SK-N-SH (cell line): ENCODE measurements at regions not wholly inside any gene's neighbourhood (a gene's known extent, or its start where the extent isn't known, plus 50 kb on each side); places are given as distances from the start of the nearest gene placed in this dataset.

ENCODE experiments used
- CTCF ChIP-seq: fragments of 200-600 bp; sonication (generic); IDR thresholded peaks from 2 replicates; pipeline ENCODE4 v1.6.1; 2017; ENCODE audit warnings: antibody characterized with exemption, mild to moderate bottlenecking, moderate library complexity
- EZH2phosphoT487 ChIP-seq: fragments of 200-600 bp; sonication (generic); IDR thresholded peaks from 2 replicates; pipeline ENCODE4 v1.6.1; 2017; ENCODE audit warnings: low read depth, mixed run types, mild to moderate bottlenecking, antibody characterized with exemption, moderate library complexity, borderline replicate concordance
- FOXM1 ChIP-seq: IDR thresholded peaks from 2 replicates; pipeline ENCODE4 v1.4.0; 2012; ENCODE audit warnings: low read depth, mild to moderate bottlenecking
- GATA2 ChIP-seq: sonication (generic); formaldehyde crosslinking; IDR thresholded peaks from 2 replicates; pipeline ENCODE4 v1.5.0; 2020; ENCODE audit warnings: mild to moderate bottlenecking, missing genetic modification reagents
- NFIC ChIP-seq: IDR thresholded peaks from 2 replicates; pipeline ENCODE4 v1.4.0; 2012; ENCODE audit warnings: borderline replicate concordance
- RAD21 ChIP-seq: IDR thresholded peaks from 2 replicates; pipeline ENCODE4 v1.6.1; 2012; ENCODE audit warnings: mild to moderate bottlenecking, low read length
- REST ChIP-seq: IDR thresholded peaks from 2 replicates; pipeline ENCODE4 v1.6.1; 2012; ENCODE audit warnings: mild to moderate bottlenecking, low read depth, low read length, moderate library complexity
- SIN3A ChIP-seq: IDR thresholded peaks from 2 replicates; pipeline ENCODE4 v1.6.1; 2012; ENCODE audit warnings: low read depth, mild to moderate bottlenecking, low read length, moderate library complexity, borderline replicate concordance
- TAF1 ChIP-seq: IDR thresholded peaks from 2 replicates; pipeline ENCODE4 v1.6.1; 2012; ENCODE audit warnings: low read depth, mild to moderate bottlenecking, low read length, moderate library complexity, borderline replicate concordance
- USF2 ChIP-seq: fragments of 150-350 bp; IDR thresholded peaks from 2 replicates; pipeline ENCODE4 v1.6.1; 2017; ENCODE audit warnings: antibody characterized with exemption, low read length, low read depth, borderline replicate concordance

- TF ChIP-seq RAD21 (no peak), CTCF (no peak), GATA2 (CRISPR knock-in tag) (no peak), EZH2phosphoT487 (no peak), USF2 (no peak), FOXM1 (no peak), SIN3A (no peak), NFIC (no peak), TAF1 (no peak), REST (no peak)
Observed at GRCh38 chr11:130715085-130715876, 201.0 kb downstream of the SNX19 start.
